AG09319 (cell line): ENCODE measurements at regions not wholly inside any gene's neighbourhood (a gene's known extent, or its start where the extent isn't known, plus 50 kb on each side); places are given as distances from the start of the nearest gene placed in this dataset.

ENCODE experiments used
- DNase-seq: peaks from one replicate; pipeline ENCODE4 v3.0.0-alpha.2; 2010; ENCODE audit warnings: low read depth; ENCODE audit errors: extremely low read depth
- TF ChIP-seq, protein P1 (sequence below): IDR thresholded peaks from 2 replicates; pipeline ENCODE4 v1.5.1; 2011; ENCODE audit warnings: low read depth, mild to moderate bottlenecking, inconsistent platforms, low read length, moderate library complexity

DNA sequence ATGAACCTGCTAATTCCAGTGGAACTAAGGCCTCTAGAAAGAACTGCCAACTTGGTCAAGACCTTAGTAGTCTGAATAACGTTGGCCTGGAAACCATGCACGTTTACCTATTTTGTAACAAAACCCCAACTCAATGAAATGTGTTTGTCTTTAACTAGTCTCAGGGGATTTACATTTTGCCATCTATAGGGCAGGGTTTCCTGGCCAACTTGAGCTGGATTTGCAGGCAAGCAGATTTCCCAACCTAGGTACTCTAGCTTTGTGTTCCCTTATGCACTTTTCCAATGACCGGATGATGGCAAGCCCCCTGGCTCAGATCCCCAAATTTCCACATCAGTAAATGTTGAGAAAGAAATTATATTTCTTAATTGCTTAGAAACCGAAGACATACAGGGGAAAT, 114.5 kb downstream of the IRS2 start:
- TF ChIP-seq, protein P1, sequence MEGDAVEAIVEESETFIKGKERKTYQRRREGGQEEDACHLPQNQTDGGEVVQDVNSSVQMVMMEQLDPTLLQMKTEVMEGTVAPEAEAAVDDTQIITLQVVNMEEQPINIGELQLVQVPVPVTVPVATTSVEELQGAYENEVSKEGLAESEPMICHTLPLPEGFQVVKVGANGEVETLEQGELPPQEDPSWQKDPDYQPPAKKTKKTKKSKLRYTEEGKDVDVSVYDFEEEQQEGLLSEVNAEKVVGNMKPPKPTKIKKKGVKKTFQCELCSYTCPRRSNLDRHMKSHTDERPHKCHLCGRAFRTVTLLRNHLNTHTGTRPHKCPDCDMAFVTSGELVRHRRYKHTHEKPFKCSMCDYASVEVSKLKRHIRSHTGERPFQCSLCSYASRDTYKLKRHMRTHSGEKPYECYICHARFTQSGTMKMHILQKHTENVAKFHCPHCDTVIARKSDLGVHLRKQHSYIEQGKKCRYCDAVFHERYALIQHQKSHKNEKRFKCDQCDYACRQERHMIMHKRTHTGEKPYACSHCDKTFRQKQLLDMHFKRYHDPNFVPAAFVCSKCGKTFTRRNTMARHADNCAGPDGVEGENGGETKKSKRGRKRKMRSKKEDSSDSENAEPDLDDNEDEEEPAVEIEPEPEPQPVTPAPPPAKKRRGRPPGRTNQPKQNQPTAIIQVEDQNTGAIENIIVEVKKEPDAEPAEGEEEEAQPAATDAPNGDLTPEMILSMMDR: no peak
- DNase-seq: no peak

DNA sequence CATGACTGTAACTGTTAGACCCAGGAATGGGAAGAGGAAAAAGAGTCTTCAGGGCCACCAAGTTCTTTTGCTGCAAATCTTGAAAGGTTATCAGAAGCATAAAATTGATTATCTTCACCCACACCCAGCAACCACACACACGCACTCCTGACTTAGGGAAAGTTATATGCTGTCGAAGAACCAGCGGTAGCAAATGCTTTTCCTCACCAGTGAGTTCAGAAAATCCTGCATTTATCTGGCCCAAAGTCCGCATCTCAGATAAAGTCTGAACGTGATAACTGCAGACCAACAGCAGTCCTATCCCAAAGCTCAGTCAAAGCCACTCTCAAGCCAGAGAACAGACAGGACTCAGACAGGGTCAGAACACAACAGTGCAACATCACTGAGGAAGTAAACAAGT, 115.6 kb downstream of the IRS2 start:
- TF ChIP-seq, protein P1: no peak
- no peak for DNase-seq

DNA sequence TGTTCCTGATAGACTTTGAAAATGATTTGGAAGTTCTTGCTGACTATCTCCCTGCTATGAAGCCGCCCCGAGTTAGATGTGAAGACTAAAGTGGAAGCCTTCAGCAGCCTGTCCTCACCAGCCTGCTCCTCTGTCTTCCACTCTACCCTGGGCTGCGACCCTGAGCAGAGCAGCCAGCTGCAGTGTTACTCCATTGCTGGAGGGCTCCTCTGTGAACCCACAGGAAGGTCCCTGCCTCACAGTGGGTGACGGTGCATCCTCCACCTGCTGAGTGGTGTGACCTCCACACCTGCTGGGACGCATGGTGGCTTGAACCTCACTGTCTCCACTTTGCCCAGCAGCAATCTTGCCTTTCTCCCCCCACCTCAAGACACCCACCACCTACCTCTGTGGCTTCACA, 116.4 kb downstream of the IRS2 start:
- TF ChIP-seq, protein P1: no peak
- DNase-seq: no peak

DNA sequence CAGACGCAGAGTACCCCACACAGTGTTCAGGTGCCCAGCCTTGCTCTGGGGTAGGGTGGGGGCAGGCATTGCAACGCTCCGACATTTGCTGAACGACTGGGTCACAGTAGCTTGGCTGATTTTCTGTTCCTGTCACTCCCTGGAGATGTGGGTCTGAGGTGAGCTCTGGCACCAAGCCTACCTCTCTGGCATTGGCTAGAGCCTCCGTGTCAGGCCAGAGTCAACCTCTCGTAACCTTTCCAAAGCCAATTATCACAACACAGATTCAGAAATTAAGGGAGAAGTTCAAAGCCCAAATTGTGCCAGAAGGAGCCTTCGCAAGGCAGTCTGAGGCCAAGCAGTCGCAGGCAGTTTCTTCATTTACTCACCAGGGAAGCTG, 117.2 kb downstream of the IRS2 start:
- no peak for DNase-seq
- TF ChIP-seq, protein P1: no peak

DNA sequence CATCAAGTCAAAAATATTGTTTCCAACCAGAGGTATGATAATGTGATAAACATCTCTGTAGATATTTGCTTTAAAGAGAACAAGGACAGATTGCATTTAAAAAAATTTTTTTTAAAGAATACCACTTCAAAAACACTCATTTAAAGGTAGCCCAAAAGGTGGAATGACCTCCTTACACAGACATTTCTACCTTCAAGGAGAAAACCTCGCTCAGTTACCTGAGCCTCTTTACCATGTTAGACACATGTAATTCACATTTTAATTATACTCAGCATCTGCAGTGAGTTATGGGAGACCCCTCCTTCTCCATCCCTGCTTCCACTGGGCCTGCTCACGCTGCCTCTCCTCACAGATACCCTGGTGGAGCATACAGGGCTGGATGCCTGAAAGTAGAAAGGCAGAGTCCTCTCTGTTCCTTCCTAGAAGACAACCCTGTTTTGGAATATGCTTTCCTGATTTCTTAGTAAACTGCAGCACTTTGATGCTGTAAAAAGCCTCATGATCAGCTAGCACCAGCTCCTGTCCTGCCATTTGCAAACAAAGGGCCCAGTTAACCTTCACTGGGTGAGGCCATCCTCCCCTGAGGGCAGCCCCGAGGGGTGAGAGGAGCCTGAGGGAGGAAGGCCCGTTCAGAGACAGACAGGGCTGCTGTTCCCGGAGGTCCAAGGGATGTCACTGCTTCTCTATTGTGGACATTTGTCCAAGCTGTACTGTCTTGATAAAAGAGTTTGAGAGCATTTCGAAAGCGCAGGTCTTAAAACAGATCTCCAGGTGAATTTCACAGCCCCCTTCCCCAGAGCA, 117.8 kb downstream of the IRS2 start:
- TF ChIP-seq, protein P1: no peak
- no peak for DNase-seq

DNA sequence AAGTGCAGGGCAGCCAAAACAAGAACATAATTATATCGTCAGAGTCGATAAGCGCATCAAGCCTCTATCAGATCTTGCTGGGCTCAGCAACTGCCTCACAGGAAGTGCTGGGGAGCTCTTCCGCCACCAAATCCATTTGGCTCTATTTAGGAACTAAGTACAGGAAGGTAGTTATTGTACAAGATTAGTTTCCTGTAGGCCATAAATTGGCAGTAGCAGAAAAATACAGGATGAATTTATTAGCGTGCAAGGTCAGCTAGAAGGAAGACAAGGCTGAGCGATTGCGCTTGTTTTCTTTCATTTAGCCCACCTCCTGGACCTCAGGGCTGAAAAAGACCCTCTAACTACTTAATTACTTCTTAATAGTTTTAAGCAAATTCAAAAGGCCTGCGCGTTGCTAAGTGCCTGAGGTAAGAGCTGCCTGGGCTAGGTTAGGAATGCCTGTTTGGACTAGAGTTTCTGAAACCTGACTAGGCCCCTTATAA, 118.5 kb downstream of the IRS2 start:
- no peak for DNase-seq
- TF ChIP-seq, protein P1: no peak

DNA sequence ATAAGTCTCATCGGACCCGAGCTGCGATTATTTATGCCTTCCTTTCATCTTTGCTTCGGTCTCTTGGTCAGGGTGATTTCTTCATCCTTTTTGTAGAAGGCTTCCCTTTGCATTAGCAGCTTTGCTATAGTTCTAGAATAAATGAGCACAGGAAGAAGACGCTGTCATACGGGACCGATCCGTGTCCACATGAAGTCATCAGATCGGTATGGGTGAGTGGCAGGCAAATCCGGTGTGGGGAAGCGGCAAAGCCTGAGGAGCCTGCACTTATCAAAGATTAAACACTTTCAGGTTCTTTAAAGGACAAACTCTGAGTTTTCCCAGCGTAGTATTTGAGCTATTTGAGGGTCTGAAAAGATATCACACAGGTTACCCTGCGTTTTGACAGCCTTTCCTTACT, 119.3 kb downstream of the IRS2 start:
- TF ChIP-seq, protein P1: no peak
- no peak for DNase-seq
